ENCODE measurements at regions not wholly inside any gene's neighbourhood (a gene's known extent, or its start where the extent isn't known, plus 50 kb on each side); places are given as distances from the start of the nearest gene placed in this dataset.

DNA sequence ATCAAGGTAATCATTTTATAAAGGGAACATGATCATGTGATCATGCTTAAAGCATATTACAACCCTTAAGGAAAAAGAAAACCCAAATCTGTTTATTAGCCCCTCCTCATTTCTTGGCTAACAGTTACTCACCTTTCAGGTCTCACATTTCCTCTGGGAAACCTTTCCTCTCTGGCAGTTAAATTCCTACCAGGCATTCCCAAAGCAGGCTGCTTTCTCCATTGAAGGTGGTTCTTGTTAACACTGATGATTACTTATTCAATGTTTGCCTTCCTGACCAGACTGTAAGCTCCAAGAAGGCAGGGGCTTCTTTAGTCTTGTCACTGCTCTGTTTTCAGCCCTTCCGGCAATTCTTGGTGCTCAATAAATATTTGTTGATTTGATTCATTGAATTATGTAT lies 59.9 kb downstream of the PLK2 start:
- TF ChIP-seq SP1 (IDR thresholded peaks at IDR 0.05) (no peak), JUND (IDR thresholded peaks at IDR 0.05) (no peak), HNF4G (IDR thresholded peaks at IDR 0.05) (no peak), HNF4A (conservative IDR thresholded peaks at IDR 0.05) (no peak), TAF1 (conservative IDR thresholded peaks at IDR 0.05) (no peak), YY1 (IDR thresholded peaks at IDR 0.05) (no peak), RXRA (IDR thresholded peaks at IDR 0.05) (no peak), RAD21 (IDR thresholded peaks at IDR 0.05) (no peak)
- TF ChIP-seq, protein P1, sequence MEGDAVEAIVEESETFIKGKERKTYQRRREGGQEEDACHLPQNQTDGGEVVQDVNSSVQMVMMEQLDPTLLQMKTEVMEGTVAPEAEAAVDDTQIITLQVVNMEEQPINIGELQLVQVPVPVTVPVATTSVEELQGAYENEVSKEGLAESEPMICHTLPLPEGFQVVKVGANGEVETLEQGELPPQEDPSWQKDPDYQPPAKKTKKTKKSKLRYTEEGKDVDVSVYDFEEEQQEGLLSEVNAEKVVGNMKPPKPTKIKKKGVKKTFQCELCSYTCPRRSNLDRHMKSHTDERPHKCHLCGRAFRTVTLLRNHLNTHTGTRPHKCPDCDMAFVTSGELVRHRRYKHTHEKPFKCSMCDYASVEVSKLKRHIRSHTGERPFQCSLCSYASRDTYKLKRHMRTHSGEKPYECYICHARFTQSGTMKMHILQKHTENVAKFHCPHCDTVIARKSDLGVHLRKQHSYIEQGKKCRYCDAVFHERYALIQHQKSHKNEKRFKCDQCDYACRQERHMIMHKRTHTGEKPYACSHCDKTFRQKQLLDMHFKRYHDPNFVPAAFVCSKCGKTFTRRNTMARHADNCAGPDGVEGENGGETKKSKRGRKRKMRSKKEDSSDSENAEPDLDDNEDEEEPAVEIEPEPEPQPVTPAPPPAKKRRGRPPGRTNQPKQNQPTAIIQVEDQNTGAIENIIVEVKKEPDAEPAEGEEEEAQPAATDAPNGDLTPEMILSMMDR (IDR thresholded peaks at IDR 0.05; ENCODE audit: low read depth, low read length, missing input control), result no peak
- TF ChIP-seq, protein P2, sequence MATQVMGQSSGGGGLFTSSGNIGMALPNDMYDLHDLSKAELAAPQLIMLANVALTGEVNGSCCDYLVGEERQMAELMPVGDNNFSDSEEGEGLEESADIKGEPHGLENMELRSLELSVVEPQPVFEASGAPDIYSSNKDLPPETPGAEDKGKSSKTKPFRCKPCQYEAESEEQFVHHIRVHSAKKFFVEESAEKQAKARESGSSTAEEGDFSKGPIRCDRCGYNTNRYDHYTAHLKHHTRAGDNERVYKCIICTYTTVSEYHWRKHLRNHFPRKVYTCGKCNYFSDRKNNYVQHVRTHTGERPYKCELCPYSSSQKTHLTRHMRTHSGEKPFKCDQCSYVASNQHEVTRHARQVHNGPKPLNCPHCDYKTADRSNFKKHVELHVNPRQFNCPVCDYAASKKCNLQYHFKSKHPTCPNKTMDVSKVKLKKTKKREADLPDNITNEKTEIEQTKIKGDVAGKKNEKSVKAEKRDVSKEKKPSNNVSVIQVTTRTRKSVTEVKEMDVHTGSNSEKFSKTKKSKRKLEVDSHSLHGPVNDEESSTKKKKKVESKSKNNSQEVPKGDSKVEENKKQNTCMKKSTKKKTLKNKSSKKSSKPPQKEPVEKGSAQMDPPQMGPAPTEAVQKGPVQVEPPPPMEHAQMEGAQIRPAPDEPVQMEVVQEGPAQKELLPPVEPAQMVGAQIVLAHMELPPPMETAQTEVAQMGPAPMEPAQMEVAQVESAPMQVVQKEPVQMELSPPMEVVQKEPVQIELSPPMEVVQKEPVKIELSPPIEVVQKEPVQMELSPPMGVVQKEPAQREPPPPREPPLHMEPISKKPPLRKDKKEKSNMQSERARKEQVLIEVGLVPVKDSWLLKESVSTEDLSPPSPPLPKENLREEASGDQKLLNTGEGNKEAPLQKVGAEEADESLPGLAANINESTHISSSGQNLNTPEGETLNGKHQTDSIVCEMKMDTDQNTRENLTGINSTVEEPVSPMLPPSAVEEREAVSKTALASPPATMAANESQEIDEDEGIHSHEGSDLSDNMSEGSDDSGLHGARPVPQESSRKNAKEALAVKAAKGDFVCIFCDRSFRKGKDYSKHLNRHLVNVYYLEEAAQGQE (IDR thresholded peaks at IDR 0.05), result no peak
- 96% methylated on average over 1 of the region's 1 CpG for WGBS
- Histone ChIP-seq H3K36me3 (ENCODE audit: control insufficient read depth in 4 of 4, insufficient read depth in 3 of 4, low read depth in 1 of 4, low read length in 3 of 4) (no peaks in the 10 kb centered on the region), H3K4me1 (ENCODE audit: control insufficient read depth in 4 of 4, insufficient read depth in 4 of 4, low read length in 3 of 4) (no peaks in the 10 kb centered on the region), H3K4me3 (ENCODE audit: low read depth in 1 of 3, low read length in 3 of 3) (no peak overlapping the region), H3K9me3 (ENCODE audit: control insufficient read depth in 4 of 4, low read length in 3 of 4) (no peaks in the 10 kb centered on the region), H3K27me3 (ENCODE audit: control insufficient read depth in 4 of 4, insufficient read depth in 4 of 4, low read length in 3 of 4) (no peaks in the 10 kb centered on the region), H3K9ac (ENCODE audit: low read depth in 1 of 2, low read length in 2 of 2) (no peak overlapping the region), H3K27ac (ENCODE audit: low read depth in 1 of 2, low read length in 2 of 2) (no peak overlapping the region)
- DNase-seq (ENCODE audit: low spot score), result no peak

DNA sequence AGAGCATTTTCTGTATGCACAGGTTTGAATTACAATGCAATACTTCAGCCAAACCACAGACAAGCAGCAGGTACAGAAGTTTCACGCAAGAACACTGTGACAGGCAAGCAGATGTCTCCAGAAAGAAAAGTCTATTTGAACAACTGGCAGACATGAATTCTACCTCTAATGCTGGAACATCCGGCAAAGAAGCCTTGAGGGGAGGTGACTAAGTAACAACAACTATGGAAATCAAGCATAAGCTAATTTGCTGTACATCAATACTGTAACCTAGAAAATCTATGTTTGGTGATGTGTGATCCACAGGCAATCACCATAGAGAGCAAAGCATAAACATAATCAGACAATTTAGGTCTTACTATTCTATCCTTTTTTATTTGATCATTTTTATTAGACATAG lies 65.5 kb downstream of the PLK2 start:
- no peak for TF ChIP-seq YY1 (IDR thresholded peaks at IDR 0.05)
- TF ChIP-seq, protein P3, sequence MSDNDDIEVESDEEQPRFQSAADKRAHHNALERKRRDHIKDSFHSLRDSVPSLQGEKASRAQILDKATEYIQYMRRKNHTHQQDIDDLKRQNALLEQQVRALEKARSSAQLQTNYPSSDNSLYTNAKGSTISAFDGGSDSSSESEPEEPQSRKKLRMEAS (IDR thresholded peaks at IDR 0.05), result no peak
- TF ChIP-seq, protein P4, sequence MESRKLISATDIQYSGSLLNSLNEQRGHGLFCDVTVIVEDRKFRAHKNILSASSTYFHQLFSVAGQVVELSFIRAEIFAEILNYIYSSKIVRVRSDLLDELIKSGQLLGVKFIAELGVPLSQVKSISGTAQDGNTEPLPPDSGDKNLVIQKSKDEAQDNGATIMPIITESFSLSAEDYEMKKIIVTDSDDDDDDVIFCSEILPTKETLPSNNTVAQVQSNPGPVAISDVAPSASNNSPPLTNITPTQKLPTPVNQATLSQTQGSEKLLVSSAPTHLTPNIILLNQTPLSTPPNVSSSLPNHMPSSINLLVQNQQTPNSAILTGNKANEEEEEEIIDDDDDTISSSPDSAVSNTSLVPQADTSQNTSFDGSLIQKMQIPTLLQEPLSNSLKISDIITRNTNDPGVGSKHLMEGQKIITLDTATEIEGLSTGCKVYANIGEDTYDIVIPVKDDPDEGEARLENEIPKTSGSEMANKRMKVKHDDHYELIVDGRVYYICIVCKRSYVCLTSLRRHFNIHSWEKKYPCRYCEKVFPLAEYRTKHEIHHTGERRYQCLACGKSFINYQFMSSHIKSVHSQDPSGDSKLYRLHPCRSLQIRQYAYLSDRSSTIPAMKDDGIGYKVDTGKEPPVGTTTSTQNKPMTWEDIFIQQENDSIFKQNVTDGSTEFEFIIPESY (IDR thresholded peaks at IDR 0.05), result no peak
- no peak for TF ChIP-seq JUND (IDR thresholded peaks at IDR 0.05)
- TF ChIP-seq, protein P2 (IDR thresholded peaks at IDR 0.05), result no peak
- TF ChIP-seq, protein P5, sequence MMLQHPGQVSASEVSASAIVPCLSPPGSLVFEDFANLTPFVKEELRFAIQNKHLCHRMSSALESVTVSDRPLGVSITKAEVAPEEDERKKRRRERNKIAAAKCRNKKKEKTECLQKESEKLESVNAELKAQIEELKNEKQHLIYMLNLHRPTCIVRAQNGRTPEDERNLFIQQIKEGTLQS (IDR thresholded peaks at IDR 0.05), result no peak
- no peak for TF ChIP-seq SP1 (IDR thresholded peaks at IDR 0.05)
- TF ChIP-seq GABPA (IDR thresholded peaks at IDR 0.05 in 1 of 2, conservative IDR thresholded peaks at IDR 0.05 in 1 of 2), result no peak
- no peaks in the 10 kb centered on the region for H3K27me3 ChIP-seq (ENCODE audit: control insufficient read depth in 4 of 4, insufficient read depth in 4 of 4, low read length in 3 of 4)
- no peak overlapping the region for H3K27ac ChIP-seq (ENCODE audit: low read depth in 1 of 2, low read length in 2 of 2)
- no peaks in the 10 kb centered on the region for H3K36me3 ChIP-seq (ENCODE audit: control insufficient read depth in 4 of 4, insufficient read depth in 3 of 4, low read depth in 1 of 4, low read length in 3 of 4)
- no peak overlapping the region for H3K9ac ChIP-seq (ENCODE audit: low read depth in 1 of 2, low read length in 2 of 2)
- 89% methylated on average over 2 of the region's 2 CpGs for WGBS
- H3K4me1 ChIP-seq (ENCODE audit: control insufficient read depth in 4 of 4, insufficient read depth in 4 of 4, low read length in 3 of 4), result no peaks in the 10 kb centered on the region
- no peaks in the 10 kb centered on the region for H3K9me3 ChIP-seq (ENCODE audit: control insufficient read depth in 4 of 4, low read length in 3 of 4)
- H3K4me3 ChIP-seq (ENCODE audit: low read depth in 1 of 3, low read length in 3 of 3), result no peak overlapping the region
- DNase-seq (ENCODE audit: low spot score), result no peak

All from liver (tissue), 8 donors.